NCI-H460 (cell line): ENCODE measurements at regions not wholly inside any gene's neighbourhood (a gene's known extent, or its start where the extent isn't known, plus 50 kb on each side); places are given as distances from the start of the nearest gene placed in this dataset.

Experiments
- DNase-seq: peaks from one replicate; pipeline ENCODE4 v3.0.0-alpha.2; 2016; ENCODE audit warnings: low read depth; ENCODE audit errors: extremely low read depth

DNA sequence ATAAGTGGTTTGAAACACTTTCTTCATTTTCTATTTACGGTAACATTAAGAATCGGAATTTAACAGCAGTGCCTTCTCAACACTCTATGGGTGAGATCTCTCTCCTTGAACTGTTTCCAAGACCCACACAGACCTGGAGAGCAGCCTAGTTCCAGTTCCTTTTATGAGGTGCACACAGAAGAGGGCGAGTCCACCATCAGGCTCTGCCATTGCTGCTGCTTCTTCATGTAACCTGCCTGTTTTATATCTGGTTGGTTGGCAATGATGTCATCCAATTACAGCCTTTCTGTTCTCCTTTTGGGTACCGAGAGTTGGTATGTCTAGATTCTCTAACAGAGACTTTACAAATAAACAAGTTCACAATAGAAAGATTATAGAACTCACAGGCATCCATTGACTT, 225.7 kb downstream of the UTP18 start:
- DNase-seq, result no peak

DNA sequence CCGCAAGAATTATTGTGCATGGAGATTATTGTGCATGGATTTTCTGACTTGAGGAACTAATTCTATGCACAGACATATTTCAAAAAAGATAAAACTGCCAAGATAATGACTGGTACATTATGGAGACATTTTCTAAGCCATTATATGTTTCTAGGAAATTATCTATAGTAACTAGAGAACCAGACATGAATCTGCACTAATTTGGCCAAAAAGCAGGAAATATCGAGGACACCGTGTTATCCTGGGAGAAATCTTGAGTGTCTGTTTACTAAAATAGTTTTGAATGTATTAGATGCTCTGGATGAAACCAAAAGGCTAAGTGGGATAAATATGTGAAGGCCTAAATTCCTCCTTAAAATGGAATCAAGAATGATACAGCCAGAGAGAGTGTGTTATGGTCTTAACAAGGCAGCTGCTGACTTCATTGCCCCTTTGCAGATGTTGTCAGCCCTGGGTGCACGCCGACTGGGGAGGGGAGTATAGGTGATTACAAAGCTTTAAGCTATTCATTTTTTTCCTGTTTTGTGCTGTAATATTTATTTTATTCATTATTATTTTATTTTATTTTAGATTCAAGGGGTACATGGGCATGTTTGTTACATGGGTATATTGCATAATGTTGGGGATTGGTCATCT, 226.7 kb downstream of the UTP18 start:
- DNase-seq, result no peak

DNA sequence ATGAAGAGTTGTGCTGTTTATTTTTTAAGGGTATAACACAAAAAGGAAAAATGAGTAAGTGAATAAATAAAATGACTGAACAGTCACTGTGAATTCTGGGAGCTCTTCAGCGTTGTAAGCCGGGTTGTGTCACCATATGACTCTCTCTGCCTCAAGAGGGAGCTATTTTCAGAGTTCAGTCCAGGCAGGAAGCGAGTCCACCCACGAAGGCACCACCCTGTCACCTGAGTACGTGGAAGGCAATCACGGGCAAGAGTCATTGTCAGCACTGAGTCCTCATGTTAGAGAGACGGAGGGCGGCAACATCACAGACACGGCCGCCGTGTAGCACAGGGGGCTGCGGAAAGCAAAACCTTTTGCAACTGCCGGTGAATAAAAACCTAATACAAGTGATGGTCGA, 227.6 kb downstream of the UTP18 start:
- DNase-seq, result peak; percentile 28

DNA sequence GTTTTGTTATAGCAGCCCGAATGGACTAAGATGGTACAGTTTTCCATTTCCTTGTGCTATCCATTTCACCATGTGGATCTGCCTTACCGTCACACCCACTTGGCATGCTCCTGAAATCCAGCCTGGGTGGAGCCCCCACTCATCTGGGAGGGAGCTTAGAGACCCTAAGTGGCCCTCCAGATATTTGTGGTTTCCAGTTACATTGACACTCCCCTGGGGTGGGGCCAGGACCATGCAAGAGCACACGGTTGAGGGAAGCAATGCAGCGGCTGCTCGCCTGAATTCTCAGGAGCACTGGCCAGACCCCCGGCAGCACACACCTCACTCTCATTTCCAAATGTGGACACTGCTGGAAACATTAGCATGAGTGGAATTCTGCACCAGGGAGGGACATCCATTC, 231.1 kb downstream of the UTP18 start:
- DNase-seq, result no peak

DNA sequence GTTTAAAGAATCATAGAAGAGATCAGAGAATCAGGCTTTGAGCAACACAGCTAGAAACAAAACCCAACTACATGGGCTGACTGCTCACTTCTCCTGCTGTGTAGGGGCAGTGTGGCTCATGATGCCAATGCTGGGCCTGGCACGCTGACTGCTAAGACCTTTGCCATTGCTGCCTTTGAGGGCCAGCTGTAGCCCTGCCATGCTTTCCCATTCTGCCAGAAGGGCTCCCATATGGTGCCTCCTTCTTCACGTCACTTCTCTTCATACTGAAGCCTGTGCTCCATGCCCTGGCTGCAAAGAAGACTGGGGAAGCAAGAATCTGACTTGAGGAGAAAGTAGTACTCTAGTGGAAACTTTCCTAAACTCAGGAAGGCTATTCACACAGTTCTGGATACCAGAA, 232.9 kb downstream of the UTP18 start:
- DNase-seq, result no peak

DNA sequence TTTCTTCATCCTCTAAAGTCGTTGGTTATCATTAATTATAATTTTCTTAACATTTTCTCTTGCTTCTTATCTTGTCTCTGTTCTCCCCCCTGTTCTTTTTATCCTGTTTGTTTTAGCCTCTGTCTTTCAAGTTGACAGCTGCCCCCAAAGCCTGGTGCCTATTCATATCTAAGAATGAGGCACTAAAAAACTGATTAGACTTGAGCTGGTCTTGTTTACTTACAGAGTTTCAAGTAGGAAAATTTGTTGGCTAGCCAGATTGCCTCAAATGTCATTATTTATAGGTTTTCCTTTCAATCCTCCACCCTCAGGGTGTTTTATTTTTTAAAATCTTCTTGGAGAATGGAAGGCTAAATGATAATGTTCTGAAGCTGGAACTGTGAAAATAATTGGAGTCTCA, 236.0 kb downstream of the UTP18 start:
- DNase-seq, result no peak

DNA sequence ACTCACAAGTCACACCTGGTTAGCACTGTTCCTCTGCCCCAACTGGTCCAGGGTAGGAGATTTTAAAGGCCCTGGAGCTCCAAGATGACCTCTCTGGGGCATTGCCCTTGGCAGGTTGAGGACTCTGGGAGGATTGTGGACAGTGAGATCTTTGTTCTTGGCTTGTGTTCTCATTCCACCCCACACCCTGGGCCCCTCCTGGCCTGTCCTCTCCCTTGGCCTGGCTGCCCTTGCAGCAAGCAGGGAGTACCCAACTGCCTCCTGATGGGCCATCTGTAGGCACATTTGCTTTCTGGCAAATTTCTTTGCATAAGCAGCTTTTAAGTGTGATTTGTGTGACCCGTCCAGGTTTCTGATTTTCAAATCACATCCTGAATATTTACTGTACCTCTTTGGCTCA, 239.6 kb downstream of the UTP18 start:
- no peak for DNase-seq

DNA sequence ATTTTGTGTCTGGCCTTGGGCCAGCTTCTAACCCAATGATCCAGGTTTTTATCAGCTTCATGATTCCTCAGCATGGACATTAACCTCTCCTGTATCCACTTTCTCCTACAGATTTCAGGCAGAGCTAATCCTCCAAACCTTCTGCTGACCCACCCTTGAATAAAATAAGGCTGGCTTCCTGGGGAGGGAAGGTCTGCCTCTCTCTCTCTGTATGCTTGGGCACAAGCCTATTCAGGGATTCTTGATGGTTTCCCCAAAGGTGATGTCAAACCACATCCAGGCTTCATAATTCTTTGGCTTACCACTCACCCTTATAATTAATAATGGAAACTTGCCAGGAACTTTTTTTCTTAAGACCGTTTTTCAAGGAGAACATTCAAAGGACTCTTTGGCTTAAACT, 240.1 kb downstream of the UTP18 start:
- DNase-seq, result no peak

DNA sequence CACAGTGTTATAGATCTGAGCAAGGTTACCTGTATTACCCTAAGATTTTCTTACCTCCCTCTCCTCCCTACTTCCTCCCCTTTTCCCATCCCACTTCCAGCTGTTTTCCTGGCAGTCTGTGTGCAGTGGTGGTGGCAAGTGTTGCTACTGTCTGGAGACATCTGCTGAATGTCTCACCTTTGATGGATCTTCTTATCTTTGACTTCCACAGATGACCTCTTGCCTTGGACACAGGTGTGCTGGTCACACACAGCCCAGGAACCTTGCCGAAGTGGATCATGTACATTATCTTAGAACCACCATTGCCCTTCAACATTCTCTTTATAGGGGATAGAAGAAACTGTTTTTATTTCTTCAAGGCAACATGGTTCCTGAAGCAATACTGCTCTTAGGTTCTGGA, 245.1 kb downstream of the UTP18 start:
- no peak for DNase-seq

DNA sequence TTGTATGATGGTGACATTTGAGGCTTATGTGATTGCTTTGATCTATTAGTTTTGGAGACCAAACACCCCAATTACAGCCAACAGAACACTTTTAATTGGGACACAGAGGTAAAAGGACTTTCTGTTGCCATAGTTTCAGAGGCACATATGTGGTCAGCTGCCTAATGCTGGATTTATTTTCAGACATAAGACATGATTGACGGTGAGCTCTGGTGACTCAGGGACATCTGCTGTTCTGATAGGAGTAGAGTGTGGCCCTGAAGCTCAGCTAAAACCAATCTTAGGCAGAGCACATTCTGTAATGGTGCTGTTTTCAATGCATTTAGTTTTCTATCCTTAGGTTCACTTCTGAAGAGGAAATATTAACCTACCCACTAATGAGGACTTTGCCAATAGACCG, 247.1 kb downstream of the UTP18 start:
- no peak for DNase-seq

DNA sequence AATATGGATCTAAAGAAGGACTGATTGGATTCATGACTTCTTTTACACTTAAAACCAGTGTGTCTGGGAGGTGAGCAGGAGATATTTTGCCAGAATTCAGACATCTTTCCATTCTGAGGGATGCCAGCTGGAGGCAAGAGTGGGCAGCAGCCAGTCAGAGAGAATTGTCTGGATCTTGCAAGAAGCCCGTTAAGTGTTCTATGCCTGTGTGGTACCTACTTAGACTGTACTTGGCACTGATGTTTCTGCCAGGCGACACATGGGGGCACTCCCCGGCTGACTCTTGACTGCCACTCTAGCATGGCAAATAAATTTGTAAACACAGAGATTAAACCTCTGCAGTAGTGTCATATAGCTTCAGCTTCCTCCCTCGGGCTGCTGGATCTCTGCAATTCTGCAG, 247.7 kb downstream of the UTP18 start:
- no peak for DNase-seq

DNA sequence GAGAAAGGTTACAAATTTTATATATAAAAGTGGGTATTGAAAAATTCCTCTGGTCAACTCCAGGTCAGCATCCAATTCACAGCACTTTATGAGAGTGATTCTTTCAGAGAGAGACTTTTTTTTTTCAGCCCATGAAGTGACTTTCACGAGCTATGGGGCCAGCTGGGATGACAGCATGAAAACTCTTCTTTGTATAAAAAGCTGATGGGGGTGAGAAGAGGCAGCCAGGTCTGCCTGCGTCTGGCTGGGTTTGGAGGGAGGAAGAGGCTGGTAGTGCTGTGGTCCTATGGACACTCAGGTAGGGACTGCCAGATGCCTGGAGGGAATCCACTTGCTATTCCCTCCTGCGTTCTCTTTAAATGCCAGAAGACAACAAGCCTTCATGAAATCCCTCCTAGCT, 250.6 kb downstream of the UTP18 start:
- no peak for DNase-seq

DNA sequence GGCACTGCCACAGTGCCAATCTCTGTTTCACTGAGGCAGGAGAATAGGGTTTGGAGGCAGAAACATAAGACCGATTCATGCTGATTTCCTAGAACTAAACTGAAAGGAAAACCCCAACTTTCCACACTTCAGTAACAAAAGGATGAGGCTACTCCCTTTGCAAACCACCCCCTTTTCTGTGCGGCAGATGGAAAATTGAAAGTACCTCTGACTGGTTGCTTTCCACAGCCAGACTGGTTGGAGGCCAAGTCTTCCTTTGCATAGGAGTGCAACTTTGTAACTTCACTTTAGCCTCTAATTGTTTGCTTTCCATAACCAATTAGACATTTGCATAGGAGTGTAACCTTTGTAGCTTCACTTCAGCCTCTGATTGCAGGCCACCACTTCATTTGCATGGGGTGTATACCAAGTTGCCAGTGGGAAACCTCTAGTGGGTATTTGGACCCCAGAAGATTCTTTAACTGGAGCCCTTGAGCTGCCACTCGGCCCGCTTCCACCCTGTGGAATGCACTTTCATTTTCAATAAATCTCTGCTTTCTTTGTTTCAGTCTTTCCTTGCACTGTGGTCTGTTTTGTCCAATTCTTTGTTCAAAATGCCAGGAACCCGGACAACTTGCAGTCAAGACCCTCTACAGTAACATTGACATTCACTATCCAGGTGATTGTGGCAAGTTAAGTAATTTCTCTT, 252.0 kb downstream of the UTP18 start:
- DNase-seq, result no peak

DNA sequence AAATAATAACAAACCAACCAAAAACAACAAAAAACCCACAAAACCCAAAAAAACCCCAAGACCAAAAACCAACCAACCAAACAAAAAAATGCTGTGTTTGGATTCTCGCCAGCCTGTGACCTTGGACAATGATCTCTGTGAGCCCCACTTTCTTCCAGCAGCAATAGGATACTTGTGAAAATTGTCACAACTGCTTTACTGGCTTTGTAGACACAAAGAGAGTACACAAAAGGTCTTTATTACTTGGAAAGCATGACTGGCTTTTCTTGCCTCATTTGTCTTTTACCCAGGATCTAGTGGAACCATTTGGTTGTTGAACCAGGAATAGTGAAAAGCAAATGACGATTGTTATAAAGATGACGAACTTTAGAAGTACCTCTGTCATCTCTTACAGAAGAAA, 256.6 kb downstream of the UTP18 start:
- no peak for DNase-seq

DNA sequence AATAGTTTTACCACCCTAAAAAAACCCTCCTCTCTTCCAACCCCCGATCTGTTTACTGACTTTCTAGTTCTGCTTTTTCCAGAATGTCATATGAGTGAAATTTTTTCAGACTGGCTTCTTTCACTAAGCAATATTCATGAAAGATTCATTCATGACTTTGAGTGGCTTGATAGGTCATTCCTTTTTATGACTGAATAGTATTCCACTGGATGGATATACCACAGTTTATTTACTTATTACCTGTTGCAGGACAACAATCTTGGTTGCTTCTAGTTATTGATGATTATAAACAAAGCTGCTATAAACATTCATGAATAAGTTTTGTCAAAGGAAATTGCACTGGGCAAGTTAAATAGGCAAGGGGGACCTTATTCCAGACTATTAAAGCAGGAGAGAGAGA, 264.2 kb downstream of the UTP18 start:
- no peak for DNase-seq

DNA sequence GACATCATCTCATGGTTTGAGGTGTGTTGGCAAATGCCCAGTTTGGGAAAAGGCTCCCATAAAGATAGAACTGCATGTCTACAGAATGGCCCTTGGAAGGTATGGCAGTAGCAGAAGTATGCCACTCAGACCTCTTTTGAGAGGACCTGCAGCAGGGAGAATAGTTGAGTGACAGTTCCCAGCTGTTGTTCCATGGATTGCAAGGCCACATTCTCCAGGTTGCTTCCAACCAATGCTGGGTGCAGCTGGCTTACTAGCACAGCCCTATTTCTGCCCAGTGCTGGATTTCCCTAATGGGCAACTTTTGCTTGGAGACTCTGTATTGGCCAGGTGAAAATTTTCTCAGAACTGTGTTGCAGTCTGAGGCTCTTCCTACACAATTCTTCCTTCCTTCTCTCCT, 266.2 kb downstream of the UTP18 start:
- no peak for DNase-seq

DNA sequence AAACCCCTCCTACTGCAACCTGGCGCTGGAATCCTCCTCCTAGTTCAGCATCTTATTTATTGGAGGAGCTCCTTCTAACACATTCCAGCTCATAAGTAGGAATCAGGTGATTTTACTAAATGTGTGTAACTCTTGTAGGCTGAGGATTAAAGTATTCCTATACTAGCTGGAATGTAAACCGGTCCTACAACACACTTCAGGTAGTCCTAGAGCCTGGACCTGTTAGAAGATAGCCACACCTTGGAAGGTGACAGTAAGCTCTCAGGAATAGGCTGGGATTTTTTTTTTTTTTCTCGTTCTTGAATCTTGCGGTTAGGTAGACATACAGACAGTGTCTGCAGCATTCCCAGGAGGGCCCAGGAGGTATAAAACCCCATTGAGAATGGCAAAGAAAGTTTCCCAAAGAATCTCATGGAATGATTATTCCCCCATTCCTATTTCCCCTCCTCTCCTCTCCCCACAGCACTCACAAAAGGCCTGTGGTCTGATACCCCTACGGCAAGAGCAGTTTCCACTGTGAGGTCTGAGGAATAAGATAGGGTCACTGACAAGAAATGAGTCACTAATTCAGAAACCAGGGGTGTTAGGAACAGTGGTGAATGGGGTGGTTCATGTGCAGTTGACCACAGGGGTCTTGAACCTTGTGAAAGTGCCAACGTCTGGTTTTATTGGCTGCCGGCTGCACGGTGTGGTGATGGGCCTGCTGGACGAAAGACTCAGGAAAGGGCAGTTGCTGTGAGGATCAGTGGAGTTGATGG, 267.1 kb downstream of the UTP18 start:
- DNase-seq, result no peak

DNA sequence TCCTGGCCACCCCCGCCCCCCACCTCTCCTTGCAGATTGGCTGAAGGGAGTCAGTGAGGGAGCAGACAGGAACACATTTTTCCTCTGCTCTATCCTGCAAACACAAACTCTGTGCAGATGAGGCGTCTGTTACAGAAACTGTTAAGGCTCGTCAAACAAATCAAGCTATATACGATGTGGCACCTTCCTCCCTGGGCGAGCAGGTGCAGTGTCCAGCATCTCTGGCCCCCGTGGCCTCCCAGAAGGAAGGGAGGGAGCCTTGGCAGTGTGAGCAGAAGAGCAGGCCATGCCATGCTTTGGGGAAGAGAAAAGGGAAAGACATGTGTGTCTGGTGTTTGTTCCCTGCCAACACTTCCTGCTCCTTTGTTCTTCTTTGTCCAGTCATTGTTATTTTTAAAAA, 267.8 kb downstream of the UTP18 start:
- DNase-seq, result no peak

DNA sequence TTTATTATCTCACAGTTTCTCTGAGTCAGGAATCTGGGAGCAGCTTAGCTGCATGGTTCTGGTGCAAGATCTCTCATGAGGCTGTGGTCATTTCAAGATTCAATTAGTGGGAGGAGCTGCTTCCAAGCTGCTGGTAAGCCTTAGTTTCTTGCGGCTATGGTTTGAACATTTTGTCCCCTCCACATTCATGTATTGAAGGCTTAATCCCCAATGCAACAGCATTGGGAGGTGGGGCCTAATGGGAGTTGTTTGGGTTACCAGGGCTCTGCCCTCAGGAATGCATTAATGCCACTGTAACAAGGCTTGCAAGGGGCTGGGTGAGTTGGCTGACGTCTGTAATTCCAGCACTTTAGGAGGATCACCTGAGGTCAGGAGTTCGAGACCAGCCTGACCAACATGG, 272.9 kb downstream of the UTP18 start:
- DNase-seq, result no peak

DNA sequence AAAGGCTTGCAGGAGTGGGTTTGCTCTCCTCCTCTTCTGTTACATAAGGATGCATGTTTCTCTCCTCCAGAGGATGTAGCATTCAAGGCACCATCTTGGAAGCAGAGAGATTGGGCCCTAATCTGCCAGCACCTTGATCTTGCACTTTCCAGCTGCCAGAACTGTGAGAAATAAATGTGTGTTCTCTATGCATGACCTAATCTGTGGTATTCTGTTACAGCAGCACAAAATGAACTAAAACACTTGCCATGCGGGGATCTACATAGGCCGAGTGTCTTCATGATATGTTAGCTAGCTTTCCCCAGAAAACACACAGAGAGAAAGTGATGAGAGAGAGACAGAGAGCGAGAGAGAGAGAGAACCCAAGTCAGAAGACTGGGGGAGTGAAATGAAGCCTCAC, 273.5 kb downstream of the UTP18 start:
- no peak for DNase-seq

DNA sequence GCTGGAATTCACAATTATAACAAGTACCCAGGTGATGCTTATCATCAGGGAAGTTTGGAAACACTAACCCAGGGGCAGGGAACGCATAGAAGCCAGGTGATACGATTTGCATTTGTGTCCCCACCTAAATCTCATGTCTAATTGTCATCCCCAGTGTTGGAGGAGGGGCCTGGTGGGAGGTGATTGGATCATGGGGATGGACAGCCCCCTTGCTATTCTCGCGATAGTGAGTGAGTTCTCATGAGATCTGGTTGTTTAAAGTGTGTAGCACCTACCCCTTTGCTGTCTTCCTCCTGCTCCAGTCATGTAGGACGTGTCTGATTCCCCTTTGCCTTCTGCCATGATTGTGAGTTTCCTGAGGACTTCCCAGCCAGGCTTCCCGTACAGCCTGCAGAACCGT, 276.3 kb downstream of the UTP18 start:
- DNase-seq, result no peak

DNA sequence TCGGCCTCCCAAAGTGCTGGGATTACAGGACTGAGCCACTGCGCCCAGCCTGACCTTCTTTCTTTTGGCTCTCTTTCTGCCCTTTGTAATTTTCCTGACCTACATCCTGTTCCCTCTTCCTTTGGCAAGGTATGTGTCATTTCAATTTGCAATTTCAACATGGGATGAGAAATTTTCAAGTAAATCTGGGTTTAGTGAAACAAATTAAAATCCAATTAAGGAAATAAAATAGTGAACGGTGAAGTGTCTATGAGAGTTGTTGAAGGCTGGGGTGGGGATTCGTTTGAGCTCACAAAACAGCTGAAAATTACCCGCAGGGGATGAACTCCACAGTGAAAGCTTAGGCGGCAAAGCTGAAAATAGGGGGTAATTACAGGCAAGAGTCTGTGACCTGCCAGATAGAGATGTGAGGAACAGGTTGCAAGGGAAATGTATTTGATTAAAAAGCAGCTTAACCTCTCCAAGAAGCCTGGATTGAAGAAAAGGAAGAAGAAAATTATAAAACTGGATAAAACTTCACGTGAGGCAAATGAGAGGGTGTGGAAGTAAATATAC, 277.7 kb downstream of the UTP18 start:
- no peak for DNase-seq
